ENCODE measurements at regions not wholly inside any gene's neighbourhood (a gene's known extent, or its start where the extent isn't known, plus 50 kb on each side); places are given as distances from the start of the nearest gene placed in this dataset.

GRCh38 chr13:104014803-104015645 is 948.8 kb upstream of the SLC10A2 start:
- Histone ChIP-seq H3K27ac (ENCODE audit: low read depth) (no peak overlapping the region), H3K9me2 (ENCODE audit: insufficient read depth) (peaks cover 4% of the 10 kb centered on the region), H3K27me3 (ENCODE audit: insufficient read depth) (no peaks in the 10 kb centered on the region), H3K4me1 (ENCODE audit: insufficient read depth) (peaks cover 7% of the 10 kb centered on the region; the same call in 1 of the 2 replicates), H3K36me3 (ENCODE audit: insufficient read depth) (no peaks in the 10 kb centered on the region), H3F3A (replicated peaks; ENCODE audit: low read depth) (no peaks in the 10 kb centered on the region), H3K4me3 (no peak overlapping the region), H2AFZ (0 out of 2 replicates have a peak overlapping the region, but pooled peaks have one; percentile 19), H4K20me1 (replicated peaks; ENCODE audit: insufficient read depth) (no peaks in the 10 kb centered on the region), H3K4me2 (no peak overlapping the region), H3K79me2 (replicated peaks; ENCODE audit: insufficient read depth) (no peaks in the 10 kb centered on the region)
- Mint-ChIP-seq H3K4me1 (peaks cover 14% of the 10 kb centered on the region), H3K4me3 (no peak overlapping the region), H3K27ac (no peak overlapping the region), H3K9me3 (no peaks in the 10 kb centered on the region), H3K27me3 (ENCODE audit: insufficient read depth, low read depth, poor library complexity) (peaks cover 3% of the 10 kb centered on the region), H3K36me3 (ENCODE audit: low read depth) (no peaks in the 10 kb centered on the region)
- no peak for DNase-seq (ENCODE audit: low spot score)
- no peak for ATAC-seq
- TF ChIP-seq STAT1 (IDR thresholded peaks at IDR 0.05; ENCODE audit: unreplicated experiment): no peak
- TF ChIP-seq CREB1 (CRISPR knock-in tag; IDR thresholded peaks at IDR 0.05; ENCODE audit: low read depth): no peak
- TF ChIP-seq JUNB (IDR thresholded peaks at IDR 0.05; ENCODE audit: unreplicated experiment): no peak
- no peak for TF ChIP-seq ZNF462 (CRISPR knock-in tag; IDR thresholded peaks at IDR 0.05)
- no peak for TF ChIP-seq CTCF (conservative IDR thresholded peaks at IDR 0.05; ENCODE audit: low read depth in 2 of 2)
- no peak for TF ChIP-seq POLR2AphosphoS5 (IDR thresholded peaks at IDR 0.05; ENCODE audit: low read depth)
- TF ChIP-seq REST (IDR thresholded peaks at IDR 0.05; ENCODE audit: unreplicated experiment): no peak
- TF ChIP-seq EZH2 (IDR thresholded peaks at IDR 0.05; ENCODE audit: low read depth, unreplicated experiment): no peak
- TF ChIP-seq EZH2phosphoT487 (IDR thresholded peaks at IDR 0.05; ENCODE audit: unreplicated experiment): no peak
- TF ChIP-seq NANOG (IDR thresholded peaks at IDR 0.05; ENCODE audit: borderline replicate concordance): no peak
- TF ChIP-seq ETS1 (IDR thresholded peaks at IDR 0.05): no peak
- TF ChIP-seq ZNF331 (CRISPR knock-in tag; IDR thresholded peaks at IDR 0.05; ENCODE audit: low read depth): no peak

Data from GM23338 (cell line).